NCI-H526 (cell line): ENCODE measurements at regions not wholly inside any gene's neighbourhood (a gene's known extent, or its start where the extent isn't known, plus 50 kb on each side); places are given as distances from the start of the nearest gene placed in this dataset.

Experiments
- DNase-seq, 2 experiments: peaks; one replicate each; lab custom pipeline; 2025; lab: John Stamatoyannopoulos, UW

- no peak for DNase-seq
These were observed 65.5 kb upstream of the UBE3A start for GRCh38 chr15:25504307-25504706.

- peak; percentile 17 to 57 for DNase-seq
These were observed 63.1 kb upstream of the UBE3A start for GRCh38 chr15:25501828-25502446.

DNA sequence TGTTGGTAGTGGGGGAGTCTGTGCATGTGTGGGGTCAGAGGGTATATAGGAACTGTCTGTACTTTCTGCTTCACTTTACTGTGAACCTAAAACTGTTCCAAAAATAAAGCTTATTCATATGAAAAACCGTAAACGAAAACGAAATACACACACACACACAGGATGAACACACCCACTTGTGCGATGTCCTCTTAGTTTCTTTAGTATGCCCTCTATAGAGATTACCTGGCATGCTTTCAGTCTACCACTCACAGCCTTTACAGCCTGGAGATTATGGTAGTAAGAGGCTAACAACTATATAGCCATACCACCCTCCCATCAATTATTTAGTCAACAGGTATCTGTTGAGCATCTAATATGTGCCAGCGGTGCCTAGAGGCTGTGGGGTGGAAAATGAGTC, 60.0 kb upstream of the UBE3A start:
- DNase-seq: no peak

DNA sequence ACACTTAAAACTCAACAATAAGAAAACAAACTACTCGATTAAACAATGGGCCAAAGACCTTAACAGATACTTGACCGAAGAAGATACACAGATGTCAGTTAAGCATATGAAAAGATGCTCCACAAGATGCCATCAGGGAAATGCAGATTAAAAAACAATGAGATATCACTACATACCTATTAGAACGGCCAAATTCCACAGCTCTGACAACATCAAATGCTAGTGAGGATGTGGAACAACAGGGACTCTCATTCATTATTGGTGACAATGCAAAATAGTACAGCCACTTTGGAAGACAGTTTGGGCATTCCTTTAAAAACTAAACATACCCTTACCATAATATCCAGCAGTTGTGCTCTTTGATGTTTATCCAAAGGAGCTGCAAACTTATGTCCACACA, 59.1 kb upstream of the UBE3A start:
- no peak for DNase-seq

- DNase-seq: no peak
These were observed 55.2 kb upstream of the UBE3A start for GRCh38 chr15:25493823-25494526.

DNA sequence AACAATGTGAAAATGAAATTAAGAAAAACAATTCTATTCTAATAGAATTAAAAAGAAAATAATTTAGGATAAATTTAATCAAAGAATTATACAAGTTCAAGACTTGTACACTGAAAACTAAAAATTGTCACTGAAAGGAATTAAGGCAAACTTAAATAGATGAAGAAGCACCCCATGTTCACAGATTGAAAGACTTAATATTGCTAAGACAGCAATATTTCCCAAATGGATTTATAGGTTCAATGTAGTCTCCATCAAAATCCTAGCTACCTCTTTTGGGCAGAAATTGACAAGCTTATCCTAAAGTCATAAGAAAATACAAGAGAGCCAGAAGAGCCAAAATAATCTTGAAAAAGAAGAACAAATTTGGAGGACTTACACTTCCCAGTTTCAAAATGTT, 53.5 kb upstream of the UBE3A start:
- DNase-seq: no peak
